ENCODE measurements at regions not wholly inside any gene's neighbourhood (a gene's known extent, or its start where the extent isn't known, plus 50 kb on each side); places are given as distances from the start of the nearest gene placed in this dataset.
"Not testable (repeated sequence)": the region's sequence is repeated elsewhere in the genome, so short reads cannot be mapped to it uniquely, and the experiment has no call there.

- no peak for TF ChIP-seq ZFX (IDR thresholded peaks at IDR 0.05)
- TF ChIP-seq CTCF (conservative IDR thresholded peaks at IDR 0.05), result no peak
- H3K27ac ChIP-seq, result no peak overlapping the region
Measured at GRCh38 chr12:91753649-91754048, 392.0 kb downstream of the BTG1 start.

- TF ChIP-seq ZFX (IDR thresholded peaks at IDR 0.05), result no peak
- TF ChIP-seq CTCF (conservative IDR thresholded peaks at IDR 0.05), result no peak
- H3K27ac ChIP-seq, result no peak overlapping the region
Measured at GRCh38 chr12:91746976-91747375, 398.7 kb downstream of the BTG1 start.

- TF ChIP-seq CTCF (conservative IDR thresholded peaks at IDR 0.05) (no peak), ZFX (IDR thresholded peaks at IDR 0.05) (no peak)
- no peak overlapping the region for H3K27ac ChIP-seq
Measured at GRCh38 chr12:91744597-91744996, 401.0 kb downstream of the BTG1 start.

GRCh38 chr12:91743704-91744321 lies 401.8 kb downstream of the BTG1 start:
- no peak for TF ChIP-seq ZFX (IDR thresholded peaks at IDR 0.05)
- TF ChIP-seq CTCF (conservative IDR thresholded peaks at IDR 0.05), result no peak
- H3K27ac ChIP-seq, result no peak overlapping the region

- TF ChIP-seq CTCF (conservative IDR thresholded peaks at IDR 0.05) (no peak), ZFX (IDR thresholded peaks at IDR 0.05) (no peak)
- H3K27ac ChIP-seq, result no peak overlapping the region
Measured at GRCh38 chr12:91743280-91743679, 402.4 kb downstream of the BTG1 start.

- no peak overlapping the region for H3K27ac ChIP-seq
- no peak for TF ChIP-seq CTCF (conservative IDR thresholded peaks at IDR 0.05)
- TF ChIP-seq ZFX (IDR thresholded peaks at IDR 0.05), result no peak
Measured at GRCh38 chr12:91741932-91742331, 403.7 kb downstream of the BTG1 start.

- H3K27ac ChIP-seq, result not testable (repeated sequence)
Measured at GRCh38 chr12:91733846-91734245, 411.8 kb downstream of the BTG1 start.

- TF ChIP-seq ZFX (IDR thresholded peaks at IDR 0.05) (no peak), CTCF (conservative IDR thresholded peaks at IDR 0.05) (no peak)
- no peak overlapping the region for H3K27ac ChIP-seq
Measured at GRCh38 chr12:91732086-91732485, 413.6 kb downstream of the BTG1 start.
